ENCODE measurements at regions not wholly inside any gene's neighbourhood (a gene's known extent, or its start where the extent isn't known, plus 50 kb on each side); places are given as distances from the start of the nearest gene placed in this dataset.

- intact Hi-C loops (cut with micrococcal nuclease), result loop anchor here (10.0 kb wide), 1 partner anchor 275 kb away; no protein-coding TSS in a partner anchor
- H4K20me1 ChIP-seq (replicated peaks; ENCODE audit: control insufficient read depth, extremely low read depth, insufficient read depth, low read length), result no peaks in the 10 kb centered on the region
Observed at GRCh38 chr10:128539510-128540127, 413.4 kb upstream of the MKI67 start.

More at GRCh38 chr10:128539510-128540127, 413.4 kb upstream of the MKI67 start:
- CTCF ChIA-PET, result no interaction called here
- no peak for FAIRE-seq
- Histone ChIP-seq H3K4me2 (ENCODE audit: insufficient read depth, low read length) (no peak overlapping the region), H3K9ac (replicated peaks; ENCODE audit: extremely low read depth, insufficient read depth, low read length) (no peak overlapping the region), H3K27me3 (ENCODE audit: control insufficient read depth in 2 of 2, insufficient read depth in 2 of 2, low read length in 2 of 2) (peaks cover 0 to 3% of the 10 kb centered on the region in 2 experiments), H3K36me3 (ENCODE audit: control insufficient read depth in 2 of 2, extremely low read depth in 1 of 2, insufficient read depth in 2 of 2, low read length in 2 of 2) (no peaks in the 10 kb centered on the region), H2AFZ (ENCODE audit: low read depth, low read length) (no peak overlapping the region), H3K4me3 (replicated peaks in 1 of 3; ENCODE audit: insufficient read depth in 1 of 3, low read depth in 1 of 3, low read length in 3 of 3) (no peak overlapping the region), H3K9me1 (replicated peaks; ENCODE audit: control insufficient read depth, extremely low read depth, insufficient read depth, low read length) (no peaks in the 10 kb centered on the region), H3K27ac (ENCODE audit: insufficient read depth, low read depth, low read length) (no peak overlapping the region), H3K79me2 (ENCODE audit: control insufficient read depth, insufficient read depth, low read length) (no peaks in the 10 kb centered on the region), H3K4me1 (ENCODE audit: control insufficient read depth, extremely low read depth, insufficient read depth, low read length) (no peaks in the 10 kb centered on the region), H3K9me3 (replicated peaks; ENCODE audit: control insufficient read depth, insufficient read depth, low read length) (no peaks in the 10 kb centered on the region)
- dilution Hi-C loops (cut with MboI; ENCODE audit: extremely low pct_ligation_motif_present, low sequenced_read_pairs), result no loop called here
- TF ChIP-seq FOS (IDR thresholded peaks at IDR 0.05; ENCODE audit: borderline replicate concordance, insufficient read depth, low read length) (no peak), GATA2 (IDR thresholded peaks at IDR 0.05; ENCODE audit: insufficient read depth, insufficient read length, low read depth, low read length) (no peak), EZH2 (IDR thresholded peaks at IDR 0.05; ENCODE audit: borderline replicate concordance, low read depth, low read length, severe bottlenecking) (no peak), JUN (IDR thresholded peaks at IDR 0.05; ENCODE audit: borderline replicate concordance, insufficient read depth, insufficient read length, low read depth) (no peak), POLR2AphosphoS5 (IDR thresholded peaks at IDR 0.05; ENCODE audit: insufficient read depth, low read depth, low read length) (no peak)
- TF ChIP-seq, protein P1, sequence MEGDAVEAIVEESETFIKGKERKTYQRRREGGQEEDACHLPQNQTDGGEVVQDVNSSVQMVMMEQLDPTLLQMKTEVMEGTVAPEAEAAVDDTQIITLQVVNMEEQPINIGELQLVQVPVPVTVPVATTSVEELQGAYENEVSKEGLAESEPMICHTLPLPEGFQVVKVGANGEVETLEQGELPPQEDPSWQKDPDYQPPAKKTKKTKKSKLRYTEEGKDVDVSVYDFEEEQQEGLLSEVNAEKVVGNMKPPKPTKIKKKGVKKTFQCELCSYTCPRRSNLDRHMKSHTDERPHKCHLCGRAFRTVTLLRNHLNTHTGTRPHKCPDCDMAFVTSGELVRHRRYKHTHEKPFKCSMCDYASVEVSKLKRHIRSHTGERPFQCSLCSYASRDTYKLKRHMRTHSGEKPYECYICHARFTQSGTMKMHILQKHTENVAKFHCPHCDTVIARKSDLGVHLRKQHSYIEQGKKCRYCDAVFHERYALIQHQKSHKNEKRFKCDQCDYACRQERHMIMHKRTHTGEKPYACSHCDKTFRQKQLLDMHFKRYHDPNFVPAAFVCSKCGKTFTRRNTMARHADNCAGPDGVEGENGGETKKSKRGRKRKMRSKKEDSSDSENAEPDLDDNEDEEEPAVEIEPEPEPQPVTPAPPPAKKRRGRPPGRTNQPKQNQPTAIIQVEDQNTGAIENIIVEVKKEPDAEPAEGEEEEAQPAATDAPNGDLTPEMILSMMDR (IDR thresholded peaks at IDR 0.05; ENCODE audit: extremely low read depth in 1 of 2, insufficient read depth in 1 of 2, low read depth in 1 of 2, low read length in 2 of 2), result no peak
- POLR2A ChIA-PET, result no interaction called here
- no peak for DNase-seq (ENCODE audit: low read depth, low spot score)
- no TSS peak for BruUV-seq (replicated peaks)
